ENCODE measurements at regions not wholly inside any gene's neighbourhood (a gene's known extent, or its start where the extent isn't known, plus 50 kb on each side); places are given as distances from the start of the nearest gene placed in this dataset.

GRCh38 chr12:93099792-93100191 lies 170.7 kb upstream of the EEA1 start:
- no peak for FAIRE-seq
- H3K27me3 ChIP-seq (ENCODE audit: control insufficient read depth, insufficient read depth, low read length) = no peaks in the 10 kb centered on the region
- no peak overlapping the region for H3K4me3 ChIP-seq (ENCODE audit: low read depth, low read length)
- TF ChIP-seq, protein P1, sequence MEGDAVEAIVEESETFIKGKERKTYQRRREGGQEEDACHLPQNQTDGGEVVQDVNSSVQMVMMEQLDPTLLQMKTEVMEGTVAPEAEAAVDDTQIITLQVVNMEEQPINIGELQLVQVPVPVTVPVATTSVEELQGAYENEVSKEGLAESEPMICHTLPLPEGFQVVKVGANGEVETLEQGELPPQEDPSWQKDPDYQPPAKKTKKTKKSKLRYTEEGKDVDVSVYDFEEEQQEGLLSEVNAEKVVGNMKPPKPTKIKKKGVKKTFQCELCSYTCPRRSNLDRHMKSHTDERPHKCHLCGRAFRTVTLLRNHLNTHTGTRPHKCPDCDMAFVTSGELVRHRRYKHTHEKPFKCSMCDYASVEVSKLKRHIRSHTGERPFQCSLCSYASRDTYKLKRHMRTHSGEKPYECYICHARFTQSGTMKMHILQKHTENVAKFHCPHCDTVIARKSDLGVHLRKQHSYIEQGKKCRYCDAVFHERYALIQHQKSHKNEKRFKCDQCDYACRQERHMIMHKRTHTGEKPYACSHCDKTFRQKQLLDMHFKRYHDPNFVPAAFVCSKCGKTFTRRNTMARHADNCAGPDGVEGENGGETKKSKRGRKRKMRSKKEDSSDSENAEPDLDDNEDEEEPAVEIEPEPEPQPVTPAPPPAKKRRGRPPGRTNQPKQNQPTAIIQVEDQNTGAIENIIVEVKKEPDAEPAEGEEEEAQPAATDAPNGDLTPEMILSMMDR (IDR thresholded peaks at IDR 0.05; ENCODE audit: insufficient read depth, low read length, severe bottlenecking) = no peak
- DNase-seq (ENCODE audit: low read depth) = no peak
- H3K36me3 ChIP-seq (ENCODE audit: control insufficient read depth, insufficient read depth, low read length) = no peaks in the 10 kb centered on the region

- no peaks in the 10 kb centered on the region for H3K27me3 ChIP-seq (ENCODE audit: control insufficient read depth, insufficient read depth, low read length)
- FAIRE-seq (no peak), DNase-seq (ENCODE audit: low read depth) (no peak)
- no peaks in the 10 kb centered on the region for H3K36me3 ChIP-seq (ENCODE audit: control insufficient read depth, insufficient read depth, low read length)
- TF ChIP-seq, protein P1 (IDR thresholded peaks at IDR 0.05; ENCODE audit: insufficient read depth, low read length, severe bottlenecking) = no peak
- no peak overlapping the region for H3K4me3 ChIP-seq (ENCODE audit: low read depth, low read length)
Measured at GRCh38 chr12:93100610-93101009, 171.5 kb upstream of the EEA1 start.

DNA sequence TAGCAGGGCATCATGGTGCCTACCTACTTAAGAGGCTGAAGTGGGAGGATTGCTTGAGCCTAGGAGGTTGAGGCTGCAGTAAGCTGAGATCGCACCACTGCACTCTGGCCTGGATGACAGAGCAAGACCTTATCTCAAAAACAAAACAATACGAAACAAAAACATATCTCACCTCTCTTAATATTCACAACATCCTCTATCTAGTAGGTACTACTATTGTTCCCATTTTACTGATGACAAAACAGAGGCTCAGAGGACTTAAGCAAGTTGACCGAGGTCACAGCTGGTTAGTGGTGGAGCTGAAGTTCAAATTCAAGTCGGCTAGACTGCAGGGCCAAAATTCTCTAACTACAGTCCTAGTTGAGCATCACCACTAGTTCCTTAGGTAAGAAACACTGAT lies 172.3 kb upstream of the EEA1 start:
- Histone ChIP-seq H3K4me3 (ENCODE audit: low read depth, low read length) (no peak overlapping the region), H3K27me3 (ENCODE audit: control insufficient read depth, insufficient read depth, low read length) (no peaks in the 10 kb centered on the region), H3K36me3 (ENCODE audit: control insufficient read depth, insufficient read depth, low read length) (no peaks in the 10 kb centered on the region)
- FAIRE-seq = no peak
- DNase-seq (ENCODE audit: low read depth) = no peak
- TF ChIP-seq, protein P1 (IDR thresholded peaks at IDR 0.05; ENCODE audit: insufficient read depth, low read length, severe bottlenecking) = no peak

- H3K27me3 ChIP-seq (ENCODE audit: control insufficient read depth, insufficient read depth, low read length) = no peaks in the 10 kb centered on the region
- FAIRE-seq = no peak
Measured at GRCh38 chr12:93102312-93102711, 173.2 kb upstream of the EEA1 start.

GRCh38 chr12:93102744-93103143 lies 173.6 kb upstream of the EEA1 start:
- FAIRE-seq (no peak), DNase-seq (ENCODE audit: low read depth) (no peak)
- TF ChIP-seq, protein P1 (IDR thresholded peaks at IDR 0.05; ENCODE audit: insufficient read depth, low read length, severe bottlenecking) = no peak

More at GRCh38 chr12:93102312-93102711, 173.2 kb upstream of the EEA1 start:
- H3K36me3 ChIP-seq (ENCODE audit: control insufficient read depth, insufficient read depth, low read length) = no peaks in the 10 kb centered on the region
- no peak overlapping the region for H3K4me3 ChIP-seq (ENCODE audit: low read depth, low read length)
- DNase-seq (ENCODE audit: low read depth) = no peak
- TF ChIP-seq, protein P1 (IDR thresholded peaks at IDR 0.05; ENCODE audit: insufficient read depth, low read length, severe bottlenecking) = no peak

GRCh38 chr12:93103154-93103553 lies 174.1 kb upstream of the EEA1 start:
- TF ChIP-seq, protein P1 (IDR thresholded peaks at IDR 0.05; ENCODE audit: insufficient read depth, low read length, severe bottlenecking) = no peak
- Histone ChIP-seq H3K27me3 (ENCODE audit: control insufficient read depth, insufficient read depth, low read length) (no peaks in the 10 kb centered on the region), H3K4me3 (ENCODE audit: low read depth, low read length) (no peak overlapping the region), H3K36me3 (ENCODE audit: control insufficient read depth, insufficient read depth, low read length) (no peaks in the 10 kb centered on the region)
- no peak for FAIRE-seq
- no peak for DNase-seq (ENCODE audit: low read depth)

More at GRCh38 chr12:93102744-93103143, 173.6 kb upstream of the EEA1 start:
- no peak overlapping the region for H3K4me3 ChIP-seq (ENCODE audit: low read depth, low read length)
- H3K27me3 ChIP-seq (ENCODE audit: control insufficient read depth, insufficient read depth, low read length) = no peaks in the 10 kb centered on the region
- no peaks in the 10 kb centered on the region for H3K36me3 ChIP-seq (ENCODE audit: control insufficient read depth, insufficient read depth, low read length)
